ENCODE measurements at regions not wholly inside any gene's neighbourhood (a gene's known extent, or its start where the extent isn't known, plus 50 kb on each side); places are given as distances from the start of the nearest gene placed in this dataset.

DNA sequence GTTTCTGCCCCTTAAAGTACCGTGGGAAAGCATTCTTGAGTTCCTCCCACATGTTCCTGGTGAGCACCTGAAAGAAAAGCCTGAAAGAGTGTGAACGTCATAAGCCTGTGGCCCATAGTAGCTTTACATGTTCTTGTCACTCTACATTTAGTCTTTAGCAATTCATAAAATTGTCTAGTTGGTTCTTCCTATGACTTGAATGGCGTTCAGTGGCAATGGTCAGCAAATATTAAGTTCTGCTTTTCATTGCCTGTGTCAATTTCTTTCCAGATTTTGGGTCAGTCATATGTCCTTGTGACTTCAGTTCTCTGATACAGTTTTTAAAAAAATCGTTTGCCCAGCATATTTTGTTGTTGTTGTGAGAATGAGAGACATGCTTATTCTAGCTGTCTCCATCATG lies 650.0 kb upstream of the BOD1L1 start:
- Histone ChIP-seq H3K36me3 (no peaks in the 10 kb centered on the region), H3K27me3 (no peaks in the 10 kb centered on the region), H3K4me1 (no peaks in the 10 kb centered on the region), H3K4me3 (ENCODE audit: low read depth, low read length) (no peak overlapping the region), H3K9me3 (no peaks in the 10 kb centered on the region; the same call in 1 of the 2 replicates)
- DNase-seq = no peak
- TF ChIP-seq, protein P1, sequence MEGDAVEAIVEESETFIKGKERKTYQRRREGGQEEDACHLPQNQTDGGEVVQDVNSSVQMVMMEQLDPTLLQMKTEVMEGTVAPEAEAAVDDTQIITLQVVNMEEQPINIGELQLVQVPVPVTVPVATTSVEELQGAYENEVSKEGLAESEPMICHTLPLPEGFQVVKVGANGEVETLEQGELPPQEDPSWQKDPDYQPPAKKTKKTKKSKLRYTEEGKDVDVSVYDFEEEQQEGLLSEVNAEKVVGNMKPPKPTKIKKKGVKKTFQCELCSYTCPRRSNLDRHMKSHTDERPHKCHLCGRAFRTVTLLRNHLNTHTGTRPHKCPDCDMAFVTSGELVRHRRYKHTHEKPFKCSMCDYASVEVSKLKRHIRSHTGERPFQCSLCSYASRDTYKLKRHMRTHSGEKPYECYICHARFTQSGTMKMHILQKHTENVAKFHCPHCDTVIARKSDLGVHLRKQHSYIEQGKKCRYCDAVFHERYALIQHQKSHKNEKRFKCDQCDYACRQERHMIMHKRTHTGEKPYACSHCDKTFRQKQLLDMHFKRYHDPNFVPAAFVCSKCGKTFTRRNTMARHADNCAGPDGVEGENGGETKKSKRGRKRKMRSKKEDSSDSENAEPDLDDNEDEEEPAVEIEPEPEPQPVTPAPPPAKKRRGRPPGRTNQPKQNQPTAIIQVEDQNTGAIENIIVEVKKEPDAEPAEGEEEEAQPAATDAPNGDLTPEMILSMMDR (IDR thresholded peaks at IDR 0.05; ENCODE audit: low read depth, low read length) = no peak

DNA sequence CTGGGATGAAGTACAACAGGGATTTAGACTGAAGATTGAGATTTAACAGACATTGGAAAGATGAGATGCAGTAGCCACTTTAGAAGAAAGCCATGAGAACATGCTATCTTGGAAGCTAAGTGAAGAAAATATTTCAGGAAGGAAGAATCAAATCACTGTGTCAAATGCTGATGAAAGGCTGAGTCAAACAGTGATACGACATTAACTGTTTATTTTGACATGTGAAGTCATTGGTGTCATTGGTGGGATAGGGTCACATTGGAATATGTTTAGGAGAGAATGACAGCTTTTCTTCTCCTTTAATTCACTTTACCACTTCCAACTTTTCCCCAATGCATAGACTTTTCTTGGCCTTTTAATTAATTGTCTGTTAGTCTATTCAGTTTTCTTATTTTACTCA lies 653.0 kb upstream of the BOD1L1 start:
- Histone ChIP-seq H3K27me3 (no peaks in the 10 kb centered on the region), H3K4me3 (ENCODE audit: low read depth, low read length) (no peak overlapping the region), H3K4me1 (no peaks in the 10 kb centered on the region), H3K36me3 (no peaks in the 10 kb centered on the region), H3K9me3 (no peaks in the 10 kb centered on the region; the same call in 1 of the 2 replicates)
- DNase-seq = no peak
- TF ChIP-seq, protein P1 (IDR thresholded peaks at IDR 0.05; ENCODE audit: low read depth, low read length) = no peak

DNA sequence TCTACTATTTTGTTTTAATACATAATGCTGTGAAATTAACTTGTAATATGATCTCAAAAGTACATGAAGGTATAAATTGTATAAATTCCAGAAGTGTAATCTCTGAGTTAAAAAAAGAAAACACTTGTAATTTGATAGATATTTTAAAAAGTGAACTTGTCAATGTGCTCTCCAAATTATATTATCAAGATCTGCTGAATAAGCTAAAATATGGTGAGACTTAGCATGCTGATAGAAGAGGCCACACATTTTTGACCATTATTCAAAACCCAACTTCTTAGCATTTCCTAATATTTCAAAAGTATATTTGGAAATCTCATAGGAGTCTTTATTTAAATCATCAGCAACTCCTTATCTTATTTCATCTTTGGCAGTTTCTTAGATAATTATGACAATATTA lies 657.1 kb upstream of the BOD1L1 start:
- H3K36me3 ChIP-seq = no peaks in the 10 kb centered on the region
- H3K27me3 ChIP-seq = no peaks in the 10 kb centered on the region
- H3K9me3 ChIP-seq = no peaks in the 10 kb centered on the region; the same call in 1 of the 2 replicates
- no peak overlapping the region for H3K4me3 ChIP-seq (ENCODE audit: low read depth, low read length)
- H3K4me1 ChIP-seq = no peaks in the 10 kb centered on the region
- TF ChIP-seq, protein P1 (IDR thresholded peaks at IDR 0.05; ENCODE audit: low read depth, low read length) = no peak
- DNase-seq = no peak

DNA sequence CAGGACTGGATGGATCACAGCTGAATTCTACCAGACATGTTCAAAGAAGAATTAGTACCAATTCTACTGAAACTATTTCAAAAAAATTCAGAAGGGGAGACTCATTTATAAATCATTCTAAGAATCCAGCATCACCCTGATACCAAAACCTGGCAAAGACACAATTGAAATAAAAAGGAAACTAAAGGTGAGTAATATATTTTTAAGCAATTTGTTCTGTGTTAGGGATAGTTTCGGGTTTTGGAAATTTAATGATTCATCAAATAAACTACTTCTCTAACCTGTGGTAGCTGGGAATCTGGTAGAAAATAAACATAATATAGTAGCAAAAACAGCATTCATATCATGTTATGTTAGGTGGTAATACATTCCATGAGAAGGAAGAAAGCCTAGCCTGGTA lies 662.2 kb upstream of the BOD1L1 start:
- no peak overlapping the region for H3K4me3 ChIP-seq (ENCODE audit: low read depth, low read length)
- H3K4me1 ChIP-seq = no peaks in the 10 kb centered on the region
- DNase-seq = no peak
- no peaks in the 10 kb centered on the region for H3K36me3 ChIP-seq
- H3K9me3 ChIP-seq = no peaks in the 10 kb centered on the region
- H3K27me3 ChIP-seq = no peaks in the 10 kb centered on the region
- TF ChIP-seq, protein P1 (IDR thresholded peaks at IDR 0.05; ENCODE audit: low read depth, low read length) = no peak

DNA sequence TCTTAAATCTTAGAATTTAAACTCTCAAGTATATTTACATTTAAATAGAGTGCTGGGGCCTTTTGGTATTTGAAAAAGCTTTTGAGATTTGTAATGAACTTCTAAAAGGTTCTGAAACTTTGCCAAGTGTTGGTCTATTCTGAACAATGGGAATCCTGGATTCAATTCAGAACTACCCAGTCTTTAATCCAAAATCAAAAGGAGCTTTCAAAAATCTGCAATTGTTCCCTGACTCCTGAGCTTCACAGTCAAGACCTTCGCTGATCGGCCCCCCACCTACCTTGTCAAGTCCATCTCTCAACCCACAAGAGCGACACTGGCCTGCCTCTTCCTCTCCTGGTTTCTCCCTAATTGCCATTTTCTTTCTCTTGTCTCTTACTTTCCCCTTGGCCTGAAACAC lies 666.1 kb upstream of the BOD1L1 start:
- TF ChIP-seq, protein P1 (IDR thresholded peaks at IDR 0.05; ENCODE audit: low read depth, low read length) = no peak
- Histone ChIP-seq H3K9me3 (no peaks in the 10 kb centered on the region), H3K36me3 (no peaks in the 10 kb centered on the region), H3K4me3 (ENCODE audit: low read depth, low read length) (no peak overlapping the region), H3K4me1 (no peaks in the 10 kb centered on the region), H3K27me3 (no peaks in the 10 kb centered on the region)
- no peak for DNase-seq

DNA sequence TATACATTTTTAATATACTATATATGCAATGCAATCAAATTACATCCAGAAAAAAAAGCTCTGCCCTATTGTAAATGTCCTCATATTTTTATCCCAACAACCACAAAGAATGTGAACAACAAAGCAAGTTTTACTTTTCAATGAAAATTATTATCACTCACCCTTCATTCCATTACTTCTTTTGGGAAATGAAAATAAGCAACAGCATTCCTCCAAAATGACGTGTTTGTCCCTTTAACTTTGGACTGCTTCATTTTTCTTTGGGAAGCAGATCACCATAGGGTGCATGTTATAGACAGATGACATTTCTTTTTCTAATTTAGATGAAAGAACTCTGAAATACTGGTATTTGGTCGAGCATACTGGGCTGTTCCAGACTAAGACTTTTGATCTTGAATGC lies 667.1 kb upstream of the BOD1L1 start:
- Histone ChIP-seq H3K4me1 (no peaks in the 10 kb centered on the region), H3K4me3 (ENCODE audit: low read depth, low read length) (no peak overlapping the region), H3K36me3 (no peaks in the 10 kb centered on the region), H3K9me3 (no peaks in the 10 kb centered on the region), H3K27me3 (no peaks in the 10 kb centered on the region)
- DNase-seq = no peak
- TF ChIP-seq, protein P1 (IDR thresholded peaks at IDR 0.05; ENCODE audit: low read depth, low read length) = no peak

Data from BE2C (cell line).